IMR-90 (cell line): ENCODE measurements at regions not wholly inside any gene's neighbourhood (a gene's known extent, or its start where the extent isn't known, plus 50 kb on each side); places are given as distances from the start of the nearest gene placed in this dataset.

Experiments
- BHLHE40 ChIP-seq: fragments of 150-350 bp; IDR thresholded peaks from 2 replicates; pipeline ENCODE4 v1.6.1; 2016; ENCODE audit warnings: mild to moderate bottlenecking, low read depth, low read length
- CEBPB ChIP-seq: IDR thresholded peaks from 2 replicates; pipeline ENCODE4 v1.6.1; 2012; ENCODE audit warnings: low read depth, low read length, improper control_type of control experiment
- CHD1 ChIP-seq: IDR thresholded peaks from 2 replicates; pipeline ENCODE4 v1.6.1; 2012; ENCODE audit warnings: low read depth, low read length, improper control_type of control experiment
- CTCF ChIP-seq: conservative IDR thresholded peaks from 2 replicates; pipeline ENCODE4 v1.5.1; 2012; ENCODE audit warnings: mild to moderate bottlenecking, low read depth, low read length, improper control_type of control experiment
- ELK1 ChIP-seq: fragments of 150-350 bp; IDR thresholded peaks from 2 replicates; pipeline ENCODE4 v1.6.1; 2016; ENCODE audit warnings: low read depth, mild to moderate bottlenecking, low read length, moderate library complexity, borderline replicate concordance
- MAFK ChIP-seq: IDR thresholded peaks from 2 replicates; pipeline ENCODE4 v1.6.1; 2012; ENCODE audit warnings: low read depth, low read length, improper control_type of control experiment
- NFE2L2 ChIP-seq: fragments of 150-350 bp; IDR thresholded peaks from 2 replicates; pipeline ENCODE4 v1.6.1; 2016; ENCODE audit warnings: low read depth, mild to moderate bottlenecking, low read length
- POLR2A ChIP-seq: IDR thresholded peaks from 2 replicates; pipeline ENCODE4 v1.6.1; 2012; ENCODE audit warnings: mild to moderate bottlenecking, low read depth, low read length
- RFX5 ChIP-seq: IDR thresholded peaks from 2 replicates; pipeline ENCODE4 v1.8.0; 2012; ENCODE audit warnings: low read depth, mild to moderate bottlenecking, low read length, moderate library complexity
- SMC3 ChIP-seq: fragments of 150-350 bp; IDR thresholded peaks from 2 replicates; pipeline ENCODE4 v1.6.1; 2016; ENCODE audit warnings: low read depth, mild to moderate bottlenecking, antibody characterized with exemption, low read length, moderate library complexity

- TF ChIP-seq CTCF (no peak), POLR2A (no peak), CEBPB (no peak), NFE2L2 (no peak), CHD1 (no peak), ELK1 (no peak), MAFK (no peak), SMC3 (no peak), RFX5 (no peak), BHLHE40 (no peak)
These were observed 65.4 kb upstream of the STK32A start for GRCh38 chr5:147169399-147169798.
